GM21723 (cell line): ENCODE measurements at regions not wholly inside any gene's neighbourhood (a gene's known extent, or its start where the extent isn't known, plus 50 kb on each side); places are given as distances from the start of the nearest gene placed in this dataset.

Experiments used
- ATAC-seq: cut with Tn5 transposase; IDR thresholded peaks from one replicate; pipeline ENCODE4 v1.9.1; 2021; ENCODE audit warnings: mild to moderate bottlenecking, moderate library complexity; ENCODE audit not compliant: unreplicated experiment

GRCh38 chr1:191629836-191630235 is 528.4 kb upstream of the RGS18 start:
- ATAC-seq, result no peak

DNA sequence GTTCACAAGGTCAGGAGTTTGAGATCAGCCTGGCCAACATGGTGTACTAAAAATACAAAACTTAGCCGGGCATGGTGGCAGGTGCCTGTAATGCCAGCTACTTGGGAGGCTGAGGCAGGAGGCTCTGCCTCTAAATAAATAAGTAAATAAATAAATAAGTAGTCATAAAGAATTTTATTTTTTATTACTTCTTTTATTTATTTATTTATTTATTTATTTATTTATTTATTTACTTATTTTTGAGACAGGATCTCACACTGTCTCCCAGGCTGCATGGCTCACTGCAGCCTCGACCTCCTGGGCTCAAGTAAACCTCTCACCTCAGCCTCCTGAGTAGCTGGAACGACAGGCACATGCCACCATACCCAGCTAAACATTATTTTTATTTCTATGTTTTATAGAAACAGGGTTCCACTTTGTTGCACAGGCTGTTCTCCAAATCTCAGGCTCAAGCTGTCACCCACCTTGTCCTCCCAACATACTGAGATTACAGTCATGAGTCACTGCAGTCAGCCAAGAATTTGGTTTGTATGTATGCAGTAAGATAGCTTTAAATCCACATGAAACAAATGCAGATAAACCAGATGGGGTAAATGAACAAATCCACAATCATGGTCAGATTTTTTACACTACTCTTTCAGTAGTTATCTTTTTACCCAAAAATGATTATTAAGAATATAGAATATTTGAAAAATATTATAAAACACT is 523.3 kb upstream of the RGS18 start:
- no peak for ATAC-seq

DNA sequence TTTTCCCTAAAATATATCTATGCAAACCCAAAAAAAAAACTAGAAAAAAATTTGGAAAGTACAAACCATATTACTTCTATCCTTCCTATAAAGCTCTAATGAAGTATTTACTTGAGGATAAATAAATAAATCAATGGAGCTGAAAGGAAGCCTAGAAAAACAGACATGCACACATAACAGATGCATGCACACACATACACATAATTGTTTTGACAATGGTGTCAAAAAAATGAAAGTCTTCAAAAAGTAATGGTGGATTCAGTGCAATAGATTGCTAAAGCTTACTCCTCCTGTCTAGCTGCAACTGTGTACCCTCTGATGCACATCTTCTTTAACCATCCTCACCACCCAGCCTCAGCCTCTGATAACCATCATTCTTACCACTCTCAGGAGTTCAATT is 521.9 kb upstream of the RGS18 start:
- no peak for ATAC-seq

- ATAC-seq, result no peak
Measured at GRCh38 chr1:191641420-191642260, 516.6 kb upstream of the RGS18 start.

GRCh38 chr1:191643060-191643459 is 515.2 kb upstream of the RGS18 start:
- no peak for ATAC-seq

- ATAC-seq, result no peak
Measured at GRCh38 chr1:191648939-191649338, 509.3 kb upstream of the RGS18 start.

- ATAC-seq, result no peak
Measured at GRCh38 chr1:191662051-191662450, 496.2 kb upstream of the RGS18 start.

DNA sequence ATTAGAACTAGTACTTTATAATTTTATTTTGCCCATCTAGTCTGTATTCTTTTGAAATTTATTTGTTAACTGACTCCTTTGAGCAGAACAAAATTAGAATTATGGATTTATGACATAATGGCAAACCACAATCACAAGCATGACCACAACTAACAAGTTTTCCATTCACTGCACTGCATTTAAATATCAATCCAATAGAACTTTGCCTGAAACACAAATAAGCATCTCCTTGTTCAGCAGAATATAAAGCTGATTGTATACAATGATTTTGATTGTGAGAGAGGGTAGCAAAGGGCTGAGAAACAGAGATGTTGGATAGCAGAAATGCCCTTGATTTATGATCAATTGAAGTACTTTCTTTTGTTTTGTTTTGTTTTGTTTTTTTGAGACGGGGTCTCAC is 495.5 kb upstream of the RGS18 start:
- no peak for ATAC-seq

DNA sequence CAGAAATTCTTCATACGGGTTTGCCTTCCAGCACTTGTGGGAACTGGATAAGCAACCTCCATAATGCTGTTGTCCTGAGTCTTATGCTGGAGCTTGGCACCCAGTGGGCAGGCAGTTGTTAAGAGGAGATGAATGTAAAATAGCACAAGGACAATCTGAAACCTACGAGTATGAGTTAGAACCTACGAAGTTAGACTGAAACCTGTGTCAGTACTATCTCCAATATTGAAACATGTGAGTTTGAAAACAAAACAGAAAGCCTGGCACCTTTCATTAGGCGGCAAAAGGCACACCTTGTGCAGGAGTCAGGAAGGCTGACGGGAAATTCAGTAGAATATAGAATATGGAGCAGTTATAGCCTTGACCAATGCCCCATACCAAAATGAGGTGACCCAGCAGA is 489.7 kb upstream of the RGS18 start:
- ATAC-seq, result no peak

GRCh38 chr1:191669629-191670028 is 488.6 kb upstream of the RGS18 start:
- ATAC-seq, result no peak

- ATAC-seq, result no peak
Measured at GRCh38 chr1:191671236-191671635, 487.0 kb upstream of the RGS18 start.

- no peak for ATAC-seq
Measured at GRCh38 chr1:191674626-191675179, 483.6 kb upstream of the RGS18 start.

GRCh38 chr1:191675856-191676783 is 482.1 kb upstream of the RGS18 start:
- ATAC-seq, result no peak

DNA sequence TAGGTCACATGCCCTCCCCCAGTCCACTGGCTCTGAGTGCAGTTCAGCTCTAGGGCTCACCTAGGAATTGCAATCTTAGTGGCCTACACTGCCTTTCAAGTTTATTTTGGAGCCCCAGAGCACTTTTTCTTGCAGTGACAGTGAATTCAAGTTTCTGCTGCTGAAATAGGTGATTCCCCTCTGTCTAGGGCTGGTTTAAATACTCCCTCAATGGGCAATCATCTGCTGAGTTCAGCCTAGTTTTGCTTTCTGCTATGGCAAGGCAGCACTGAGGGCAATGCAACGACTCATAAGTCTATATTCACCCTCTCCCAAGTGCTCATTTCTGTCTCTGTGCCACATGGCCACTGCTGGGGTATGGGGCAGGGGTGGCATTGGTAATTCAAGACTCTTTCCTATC is 472.6 kb upstream of the RGS18 start:
- no peak for ATAC-seq

DNA sequence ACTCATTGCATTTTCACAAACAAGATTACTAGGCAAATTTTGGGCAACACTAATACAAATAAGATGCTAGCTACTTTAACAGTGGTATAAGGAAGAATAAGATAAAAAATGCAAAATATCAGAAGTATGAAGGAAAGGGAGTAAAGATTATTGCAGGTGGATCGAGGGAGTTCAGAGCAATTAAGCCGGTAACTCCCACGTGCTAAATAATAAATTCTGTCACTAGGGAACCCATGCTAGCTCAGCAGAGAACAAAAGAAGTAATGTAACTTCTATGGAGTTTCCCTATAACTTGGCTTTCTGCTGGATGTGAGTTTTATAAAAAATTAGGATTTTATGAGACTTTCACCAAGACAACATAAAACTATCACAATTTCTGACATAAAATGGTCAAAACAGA is 470.5 kb upstream of the RGS18 start:
- no peak for ATAC-seq

DNA sequence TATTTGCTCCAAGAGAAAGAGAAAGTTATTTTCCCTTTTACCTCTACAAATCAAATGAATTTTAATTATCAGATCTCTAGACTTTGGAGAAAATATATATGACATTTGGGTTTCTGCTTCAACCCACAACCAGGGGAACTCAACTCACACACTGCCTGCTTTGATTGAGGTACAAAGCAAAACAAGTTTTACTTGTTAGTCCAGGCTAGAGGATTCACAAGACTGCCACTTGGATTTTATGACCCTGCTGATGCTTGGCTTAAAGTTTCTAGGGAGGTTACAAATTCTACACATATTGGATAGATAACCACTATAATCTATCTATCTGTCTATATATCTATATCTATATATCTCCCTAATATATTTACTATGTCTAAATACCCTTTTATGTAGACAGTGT is 467.3 kb upstream of the RGS18 start:
- no peak for ATAC-seq

DNA sequence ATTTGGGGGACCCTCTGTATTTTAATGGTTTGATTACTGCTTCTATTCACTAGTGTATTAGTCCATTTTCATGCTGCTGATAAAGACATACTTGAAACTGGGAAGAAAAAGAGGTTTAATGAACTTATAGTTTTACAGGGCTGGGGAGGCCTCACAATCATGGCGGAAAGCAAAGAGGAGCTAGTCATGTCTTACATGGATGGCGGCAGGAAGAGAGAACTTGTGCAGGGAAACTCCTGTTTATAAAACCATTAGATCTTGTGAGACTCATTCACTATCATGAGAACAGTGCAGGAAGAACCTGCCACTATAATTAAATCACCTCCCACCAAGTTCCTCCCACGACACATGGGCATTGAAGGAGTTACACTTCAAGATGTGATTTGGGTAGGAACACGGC is 464.5 kb upstream of the RGS18 start:
- ATAC-seq, result no peak

- ATAC-seq, result peak; percentile 92
Measured at GRCh38 chr1:191695865-191696264, 462.4 kb upstream of the RGS18 start.

GRCh38 chr1:191696354-191696753 is 461.9 kb upstream of the RGS18 start:
- ATAC-seq, result no peak

GRCh38 chr1:191697556-191697955 is 460.7 kb upstream of the RGS18 start:
- ATAC-seq, result no peak

GRCh38 chr1:191698246-191698645 is 460.0 kb upstream of the RGS18 start:
- no peak for ATAC-seq
